ENCODE measurements at regions not wholly inside any gene's neighbourhood (a gene's known extent, or its start where the extent isn't known, plus 50 kb on each side); places are given as distances from the start of the nearest gene placed in this dataset.

DNA sequence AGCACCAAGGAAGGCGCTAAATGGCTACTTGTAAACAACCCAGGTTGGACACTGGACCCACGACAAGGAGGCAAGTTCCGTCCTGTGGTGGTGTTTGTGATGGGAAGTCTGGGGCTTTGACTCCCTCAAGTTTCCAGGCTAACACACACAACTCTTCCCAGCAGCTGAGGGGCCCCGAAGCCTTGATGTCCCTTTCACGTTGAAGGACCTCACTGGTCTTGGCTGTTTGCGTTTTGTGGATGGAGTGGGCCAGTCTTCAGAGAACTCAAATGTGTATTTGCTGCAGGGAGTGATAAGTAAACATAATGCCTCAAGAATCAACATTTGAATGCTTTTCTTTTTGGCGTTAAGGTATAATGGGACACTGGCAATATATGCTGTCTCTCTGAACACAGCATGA is 199.2 kb downstream of the TM9SF2 start:
- TF ChIP-seq, protein P1, sequence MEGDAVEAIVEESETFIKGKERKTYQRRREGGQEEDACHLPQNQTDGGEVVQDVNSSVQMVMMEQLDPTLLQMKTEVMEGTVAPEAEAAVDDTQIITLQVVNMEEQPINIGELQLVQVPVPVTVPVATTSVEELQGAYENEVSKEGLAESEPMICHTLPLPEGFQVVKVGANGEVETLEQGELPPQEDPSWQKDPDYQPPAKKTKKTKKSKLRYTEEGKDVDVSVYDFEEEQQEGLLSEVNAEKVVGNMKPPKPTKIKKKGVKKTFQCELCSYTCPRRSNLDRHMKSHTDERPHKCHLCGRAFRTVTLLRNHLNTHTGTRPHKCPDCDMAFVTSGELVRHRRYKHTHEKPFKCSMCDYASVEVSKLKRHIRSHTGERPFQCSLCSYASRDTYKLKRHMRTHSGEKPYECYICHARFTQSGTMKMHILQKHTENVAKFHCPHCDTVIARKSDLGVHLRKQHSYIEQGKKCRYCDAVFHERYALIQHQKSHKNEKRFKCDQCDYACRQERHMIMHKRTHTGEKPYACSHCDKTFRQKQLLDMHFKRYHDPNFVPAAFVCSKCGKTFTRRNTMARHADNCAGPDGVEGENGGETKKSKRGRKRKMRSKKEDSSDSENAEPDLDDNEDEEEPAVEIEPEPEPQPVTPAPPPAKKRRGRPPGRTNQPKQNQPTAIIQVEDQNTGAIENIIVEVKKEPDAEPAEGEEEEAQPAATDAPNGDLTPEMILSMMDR (conservative IDR thresholded peaks at IDR 0.05), result no peak
- H3K27ac Mint-ChIP-seq (ENCODE audit: unreplicated experiment), result no peak overlapping the region
- H3K27me3 Mint-ChIP-seq (ENCODE audit: low read depth), result no peaks in the 10 kb centered on the region
- no peak overlapping the region for H3K4me3 Mint-ChIP-seq
- H3K4me1 Mint-ChIP-seq, result peaks cover 36% of the 10 kb centered on the region
- H3K9me3 Mint-ChIP-seq, result no peaks in the 10 kb centered on the region
- H3K36me3 Mint-ChIP-seq (ENCODE audit: low read depth), result no peaks in the 10 kb centered on the region
- no peak for DNase-seq (ENCODE audit: low read depth, low spot score)

- Mint-ChIP-seq H3K9me3 (no peaks in the 10 kb centered on the region), H3K36me3 (ENCODE audit: low read depth) (no peaks in the 10 kb centered on the region), H3K27ac (ENCODE audit: unreplicated experiment) (no peak overlapping the region), H3K27me3 (ENCODE audit: low read depth) (peaks cover 8% of the 10 kb centered on the region), H3K4me1 (peaks cover 32% of the 10 kb centered on the region), H3K4me3 (no peak overlapping the region)
- DNase-seq (ENCODE audit: low read depth, low spot score), result no peak
- TF ChIP-seq, protein P1 (conservative IDR thresholded peaks at IDR 0.05), result no peak
Observed at GRCh38 chr13:99698816-99699099, 197.5 kb downstream of the TM9SF2 start.

DNA sequence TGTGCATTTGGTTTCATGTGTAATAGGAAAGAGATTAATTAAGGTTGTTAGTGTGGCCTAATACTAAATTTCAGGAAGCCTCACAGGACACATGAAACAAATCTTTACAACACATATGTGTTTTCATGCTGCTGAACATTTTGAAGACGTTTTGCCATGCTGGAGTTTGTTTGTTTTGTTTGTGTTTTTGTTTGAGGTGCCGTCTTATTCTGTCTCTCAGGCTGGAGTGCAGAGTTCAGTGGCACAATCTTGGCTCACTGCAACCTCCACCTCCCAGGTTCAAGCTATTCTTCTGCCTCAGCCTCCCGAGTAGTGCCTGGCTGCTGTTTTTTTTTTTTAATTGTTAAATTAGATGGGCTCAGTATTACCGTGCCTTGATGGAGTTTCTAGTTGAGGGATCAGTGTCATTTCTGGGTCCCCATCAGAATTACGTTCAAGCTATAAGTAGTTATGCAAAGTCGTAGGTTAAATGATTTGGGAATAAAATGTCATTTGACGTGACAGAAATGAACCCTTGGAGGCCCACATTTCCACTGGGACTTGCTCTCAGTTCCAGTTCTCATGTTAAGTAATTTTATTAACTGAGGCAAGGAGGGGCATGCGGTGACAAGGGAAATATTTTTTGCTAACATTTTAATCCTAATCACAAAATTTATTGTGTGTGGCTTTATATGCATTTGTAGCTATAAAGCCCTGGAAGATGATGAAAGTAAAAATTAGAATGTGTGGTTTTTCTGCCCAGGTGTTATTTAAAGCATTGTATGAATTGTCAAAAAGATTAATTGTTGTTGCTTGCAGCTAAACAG is 196.9 kb downstream of the TM9SF2 start:
- no peaks in the 10 kb centered on the region for H3K9me3 Mint-ChIP-seq
- TF ChIP-seq, protein P1 (conservative IDR thresholded peaks at IDR 0.05), result no peak
- DNase-seq (ENCODE audit: low read depth, low spot score), result no peak
- no peaks in the 10 kb centered on the region for H3K36me3 Mint-ChIP-seq (ENCODE audit: low read depth)
- peaks cover 32% of the 10 kb centered on the region for H3K4me1 Mint-ChIP-seq
- H3K4me3 Mint-ChIP-seq, result no peak overlapping the region
- H3K27ac Mint-ChIP-seq (ENCODE audit: unreplicated experiment), result no peak overlapping the region
- H3K27me3 Mint-ChIP-seq (ENCODE audit: low read depth), result peaks cover 13% of the 10 kb centered on the region

DNA sequence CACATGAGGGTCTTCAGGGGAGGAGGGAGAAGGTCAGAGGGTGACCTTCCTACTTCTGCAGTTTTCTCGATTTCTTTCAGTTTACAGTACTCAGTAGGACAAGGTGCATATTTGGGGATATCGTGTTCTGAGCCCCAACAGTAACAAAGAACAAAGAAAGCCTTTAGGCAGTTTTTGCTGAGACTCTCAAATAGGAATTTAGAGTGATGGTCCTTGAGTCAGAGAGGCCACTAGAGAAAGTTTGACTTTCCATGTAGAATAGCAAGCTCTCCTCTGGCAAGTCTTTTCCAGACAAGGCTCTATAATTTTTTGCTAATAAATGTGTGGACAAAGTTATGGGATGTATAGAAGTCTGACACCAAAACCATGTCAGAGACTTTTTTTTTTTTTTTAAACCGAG is 194.6 kb downstream of the TM9SF2 start:
- TF ChIP-seq, protein P1 (conservative IDR thresholded peaks at IDR 0.05), result no peak
- Mint-ChIP-seq H3K27me3 (ENCODE audit: low read depth) (peaks cover 37% of the 10 kb centered on the region), H3K27ac (ENCODE audit: unreplicated experiment) (no peak overlapping the region), H3K4me3 (no peak overlapping the region), H3K36me3 (ENCODE audit: low read depth) (no peaks in the 10 kb centered on the region), H3K9me3 (no peaks in the 10 kb centered on the region), H3K4me1 (peaks cover 47% of the 10 kb centered on the region)
- no peak for DNase-seq (ENCODE audit: low read depth, low spot score)

GRCh38 chr13:99693852-99694611 is 192.8 kb downstream of the TM9SF2 start:
- H3K27ac Mint-ChIP-seq (ENCODE audit: unreplicated experiment), result no peak overlapping the region
- H3K4me1 Mint-ChIP-seq, result peaks cover 61% of the 10 kb centered on the region
- no peak for DNase-seq (ENCODE audit: low read depth, low spot score)

More at GRCh38 chr13:99693852-99694611, 192.8 kb downstream of the TM9SF2 start:
- Mint-ChIP-seq H3K36me3 (ENCODE audit: low read depth) (no peaks in the 10 kb centered on the region), H3K9me3 (no peaks in the 10 kb centered on the region), H3K27me3 (ENCODE audit: low read depth) (peaks cover 55% of the 10 kb centered on the region), H3K4me3 (no peak overlapping the region)
- TF ChIP-seq, protein P1 (conservative IDR thresholded peaks at IDR 0.05), result no peak
